SK-N-SH treated with all-trans-retinoic acid at 6 μM for 48 hours (cell line): ENCODE measurements at regions not wholly inside any gene's neighbourhood (a gene's known extent, or its start where the extent isn't known, plus 50 kb on each side); places are given as distances from the start of the nearest gene placed in this dataset.

Source experiments
- GLIS3 ChIP-seq: fragments of 250-450 bp; sonication (Bioruptor Pico); IDR thresholded peaks from 2 replicates; pipeline ENCODE4 v1.5.0; 2020; ENCODE audit warnings: mild to moderate bottlenecking, moderate library complexity
- OSR1 ChIP-seq: fragments of 250-450 bp; sonication (Bioruptor Pico); IDR thresholded peaks from 2 replicates; pipeline ENCODE4 v1.8.0; 2022; ENCODE audit warnings: moderate library complexity, mild to moderate bottlenecking, inconsistent platforms

- TF ChIP-seq GLIS3 (CRISPR knock-in tag) (no peak), OSR1 (CRISPR knock-in tag) (no peak)
These were observed 220.4 kb upstream of the NUDT4 start for GRCh38 chr12:93157279-93157678.
